GM03348 (cell line): ENCODE measurements at regions not wholly inside any gene's neighbourhood (a gene's known extent, or its start where the extent isn't known, plus 50 kb on each side); places are given as distances from the start of the nearest gene placed in this dataset.

Experiments used
- DNase-seq: peaks from one replicate; pipeline ENCODE4 v3.0.0; 2012; ENCODE audit warnings: low spot score

DNA sequence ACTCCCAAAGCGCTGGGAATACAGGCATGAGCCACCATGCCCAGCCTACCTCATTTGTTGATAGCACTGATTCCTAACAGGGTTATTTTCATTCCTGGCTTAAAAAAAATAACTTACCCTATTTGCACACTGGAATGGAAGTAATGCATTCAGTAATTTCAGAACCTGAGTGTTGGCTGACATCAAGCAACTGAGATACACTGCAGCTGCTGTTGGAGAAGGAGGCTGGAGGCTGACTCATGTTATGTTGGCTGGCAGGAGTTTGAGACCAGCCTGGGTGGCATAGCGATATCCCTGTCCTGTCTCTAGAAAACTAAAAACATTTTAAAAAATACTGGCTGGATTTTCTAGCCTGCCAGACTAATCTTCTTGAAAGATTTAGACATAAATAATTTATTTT is 385.1 kb upstream of the MEX3C start:
- no peak for DNase-seq

DNA sequence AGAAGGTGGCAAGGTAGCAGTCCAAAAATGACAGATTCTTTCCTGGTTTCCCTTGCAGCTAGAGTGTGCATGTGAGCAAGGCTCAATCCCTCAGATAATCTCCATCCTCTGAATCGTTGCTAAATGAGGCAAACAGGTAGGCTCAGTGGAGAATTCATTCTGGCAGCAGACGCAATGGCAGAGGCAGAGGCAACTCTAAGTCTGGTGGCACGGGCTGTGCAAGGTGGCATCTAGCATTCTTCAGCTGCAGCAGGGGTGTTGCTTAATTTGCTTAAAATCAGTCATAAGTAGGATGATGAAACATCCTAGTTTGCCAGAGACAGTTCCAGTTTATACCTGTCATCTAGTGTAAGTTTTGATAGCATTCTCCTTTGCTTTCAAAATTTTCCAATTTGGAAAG is 391.1 kb upstream of the MEX3C start:
- DNase-seq, result no peak

DNA sequence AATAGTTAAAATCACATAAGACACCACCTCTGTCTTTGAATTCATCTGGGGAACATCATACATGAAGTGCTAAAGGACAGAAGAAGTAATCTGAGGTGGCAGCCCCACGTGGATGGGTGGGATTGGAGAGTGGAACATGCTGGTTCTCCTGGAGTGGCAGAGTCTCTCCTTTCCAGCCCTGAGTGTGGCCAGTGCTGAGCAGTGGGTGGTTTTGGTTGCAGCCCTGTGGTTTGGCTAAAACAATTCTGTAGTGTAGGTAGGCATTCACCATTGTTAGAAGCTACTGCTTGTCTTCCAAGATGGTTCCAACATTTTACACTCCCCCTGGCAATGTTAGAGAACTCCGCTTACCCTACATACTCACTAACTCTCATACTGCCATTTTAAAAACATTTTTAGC is 396.4 kb upstream of the MEX3C start:
- no peak for DNase-seq

DNA sequence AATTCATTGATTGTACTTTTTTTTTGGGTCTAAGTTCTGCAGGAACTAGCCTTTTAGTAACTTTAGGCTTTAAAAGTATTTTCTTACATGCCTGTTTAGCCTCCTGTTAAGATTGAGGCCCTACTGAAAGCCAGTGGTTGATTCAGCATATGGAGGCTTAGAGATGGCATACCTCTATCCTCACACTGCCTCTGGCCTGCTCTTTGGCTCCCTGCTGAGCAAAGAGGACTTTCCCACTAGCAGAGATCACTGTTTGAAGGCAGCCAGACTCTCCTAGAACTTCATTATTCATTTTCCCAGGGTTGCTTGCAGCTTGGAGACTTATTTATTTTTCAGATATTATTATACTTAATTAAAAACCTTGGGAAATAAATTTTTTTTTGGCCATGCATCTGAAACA is 405.6 kb upstream of the MEX3C start:
- no peak for DNase-seq

DNA sequence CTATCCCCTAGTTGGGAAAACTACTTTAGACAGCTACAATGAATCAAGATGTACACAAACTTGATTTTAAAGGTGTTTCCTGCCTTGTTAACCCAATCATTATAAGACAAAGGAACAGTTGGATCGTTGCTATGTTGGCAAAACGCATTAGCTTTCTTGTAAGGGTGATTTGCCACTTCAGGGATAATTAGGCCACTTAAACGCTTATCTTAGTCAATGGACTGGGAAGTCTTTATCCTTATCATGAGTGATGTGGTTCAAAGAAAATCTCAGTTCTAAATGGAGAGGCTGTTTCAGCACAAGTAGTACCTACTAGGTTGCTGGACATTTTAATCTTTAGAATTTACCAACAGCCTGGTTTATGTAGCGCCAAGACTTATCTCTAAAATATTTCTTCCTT is 406.1 kb upstream of the MEX3C start:
- DNase-seq, result no peak

DNA sequence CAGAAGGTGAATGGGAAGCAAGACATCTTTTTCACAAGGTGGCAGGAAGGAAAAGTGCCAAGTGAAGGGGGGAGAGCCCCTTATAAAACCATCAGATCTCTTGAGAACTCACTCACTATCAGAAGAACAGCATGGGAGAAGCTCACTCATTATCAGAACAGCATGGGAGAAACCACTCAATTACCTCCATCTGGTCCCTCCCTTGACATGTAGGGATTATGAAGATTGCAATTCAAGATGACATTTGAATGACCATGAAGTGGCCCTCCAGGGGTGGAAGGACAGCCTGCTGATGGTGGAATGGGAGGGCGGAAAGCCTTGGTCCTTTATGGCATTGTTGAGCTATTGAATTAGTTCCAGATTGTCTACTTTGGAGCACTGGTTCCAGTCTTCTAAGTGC is 413.0 kb upstream of the MEX3C start:
- no peak for DNase-seq

DNA sequence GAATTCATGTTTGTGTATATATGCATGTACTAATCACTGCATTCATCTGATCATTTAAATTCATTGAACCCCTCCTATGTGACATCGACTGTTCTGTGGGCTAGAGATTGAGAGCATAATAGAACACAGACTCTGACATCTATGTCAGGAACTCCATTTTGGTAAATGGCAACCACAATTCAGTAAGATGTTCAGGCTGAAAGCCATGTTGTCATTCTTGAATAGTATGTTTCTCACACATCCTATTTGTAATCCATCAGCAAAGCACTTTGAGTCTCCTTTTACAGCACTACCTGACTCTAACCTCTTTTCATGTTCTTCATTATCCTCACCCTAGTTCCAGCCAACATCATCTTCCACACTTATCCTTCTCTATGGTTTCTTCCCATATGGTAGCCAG is 413.8 kb upstream of the MEX3C start:
- DNase-seq, result no peak

DNA sequence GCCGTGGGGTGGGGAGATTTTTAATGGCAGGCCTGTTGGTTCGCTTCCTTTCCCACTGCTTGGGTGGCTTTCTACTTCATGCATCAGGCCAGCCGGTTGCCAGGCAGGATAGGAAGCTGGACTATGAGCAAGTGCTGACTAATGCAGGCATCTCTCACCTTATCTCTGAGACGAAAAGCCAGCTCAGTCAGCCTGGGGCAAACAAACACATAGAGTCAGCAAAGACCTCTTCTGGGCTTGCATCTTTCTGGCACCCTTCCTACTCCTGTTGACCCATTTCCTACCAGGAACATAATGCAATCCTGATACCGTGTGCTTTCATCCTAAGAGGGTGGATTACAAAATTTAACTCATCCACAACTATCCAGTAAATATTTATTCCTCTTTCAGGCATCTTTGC is 416.6 kb upstream of the MEX3C start:
- DNase-seq, result no peak

DNA sequence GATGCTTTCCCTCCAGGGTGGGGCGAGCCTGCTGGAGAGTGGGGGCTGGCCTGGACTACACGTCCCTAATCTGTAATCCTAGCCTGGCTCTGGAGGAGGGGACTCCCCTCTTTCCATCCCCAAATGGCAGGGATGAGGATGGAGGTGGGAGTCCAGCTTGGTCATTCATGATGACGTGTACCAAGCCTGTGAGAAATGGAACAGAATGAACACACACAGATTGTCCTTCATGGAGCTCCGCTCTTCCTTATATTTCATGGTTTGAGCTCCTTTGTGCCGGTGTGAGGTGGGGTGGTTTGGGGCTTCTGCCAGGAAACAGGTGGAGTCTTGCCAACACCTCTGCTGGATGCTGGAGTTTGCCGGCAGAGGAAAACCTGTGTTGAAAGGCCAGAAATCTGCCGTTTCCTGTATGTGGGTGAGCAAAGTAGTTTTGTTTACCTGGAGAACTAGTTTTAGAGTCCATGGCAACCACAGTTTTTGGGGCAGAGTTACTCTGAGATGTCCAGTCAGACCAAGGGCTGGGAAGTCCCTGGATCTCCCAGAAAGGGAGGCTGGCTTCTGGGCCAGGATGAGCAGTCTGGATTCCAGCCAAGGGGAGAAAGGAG is 417.6 kb upstream of the MEX3C start:
- no peak for DNase-seq

DNA sequence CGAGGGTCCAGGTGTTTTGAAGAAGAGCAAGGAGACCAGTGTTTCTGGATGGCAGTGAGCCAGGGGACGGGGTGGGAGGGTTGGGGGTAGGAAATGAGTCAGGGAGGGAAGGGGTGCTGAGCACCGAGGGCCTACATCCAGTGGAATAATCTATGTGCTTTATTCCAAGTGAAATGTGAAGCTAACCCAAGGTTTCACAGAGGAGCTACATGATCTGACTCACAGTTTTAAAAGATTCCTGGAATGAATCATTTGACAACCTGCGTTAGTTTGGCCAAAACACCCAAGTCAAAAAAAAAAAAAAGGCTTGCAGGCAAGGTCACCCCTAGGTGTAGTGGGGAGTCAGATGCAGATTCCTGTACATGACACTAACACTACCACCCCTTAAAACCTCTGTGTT is 419.7 kb upstream of the MEX3C start:
- no peak for DNase-seq

DNA sequence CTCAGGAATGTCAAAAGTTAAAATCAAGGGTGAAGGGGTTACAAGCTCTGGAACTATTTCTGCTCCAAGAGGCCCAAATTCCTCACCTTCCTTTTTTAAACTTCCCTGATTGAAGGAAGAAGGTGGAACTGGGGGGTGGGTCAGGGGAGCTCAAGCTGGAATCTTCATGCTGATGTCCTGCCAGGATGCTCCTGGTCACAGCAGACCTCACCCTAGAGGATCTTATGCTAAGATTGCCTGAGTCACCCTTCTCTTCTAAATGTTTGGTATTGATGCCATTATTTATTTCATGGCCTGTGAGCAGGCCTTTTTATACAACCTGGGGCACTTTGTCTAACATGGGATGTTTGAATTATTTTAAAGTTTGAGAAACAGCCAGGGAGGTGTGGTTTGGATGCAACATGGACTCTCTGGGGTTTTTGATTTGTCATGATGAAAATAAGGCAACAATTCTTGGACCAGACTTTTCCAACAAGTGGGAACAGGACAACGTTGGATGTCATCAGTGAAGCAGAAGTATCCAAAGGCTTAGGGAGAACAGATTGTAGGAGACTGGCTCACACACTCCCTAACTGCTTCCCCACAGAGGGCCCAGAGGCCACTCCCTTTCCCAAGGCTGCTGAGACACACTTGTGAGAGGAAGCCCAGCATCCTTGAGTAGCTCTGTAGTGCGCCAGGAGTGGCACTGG is 420.2 kb upstream of the MEX3C start:
- DNase-seq, result no peak

DNA sequence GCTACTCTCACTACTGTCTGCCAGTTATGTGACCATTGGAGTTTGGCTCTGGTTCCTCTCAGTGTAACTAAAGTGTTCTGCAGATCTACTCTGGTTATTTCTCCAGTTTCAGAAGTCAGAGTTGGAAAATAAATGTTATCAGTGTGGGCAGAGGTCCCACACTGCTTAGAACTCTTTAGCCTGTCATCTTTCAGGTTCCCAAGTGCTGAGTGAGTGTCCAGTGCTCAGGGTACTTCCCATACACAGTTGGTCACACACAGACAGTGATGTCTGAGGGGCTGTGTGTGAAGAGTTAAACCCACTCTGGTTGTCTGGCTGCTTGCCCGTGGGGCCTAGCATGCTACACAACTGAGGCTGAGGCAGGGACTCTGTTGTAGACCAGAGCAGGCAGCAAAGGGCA is 421.8 kb upstream of the MEX3C start:
- DNase-seq, result no peak

DNA sequence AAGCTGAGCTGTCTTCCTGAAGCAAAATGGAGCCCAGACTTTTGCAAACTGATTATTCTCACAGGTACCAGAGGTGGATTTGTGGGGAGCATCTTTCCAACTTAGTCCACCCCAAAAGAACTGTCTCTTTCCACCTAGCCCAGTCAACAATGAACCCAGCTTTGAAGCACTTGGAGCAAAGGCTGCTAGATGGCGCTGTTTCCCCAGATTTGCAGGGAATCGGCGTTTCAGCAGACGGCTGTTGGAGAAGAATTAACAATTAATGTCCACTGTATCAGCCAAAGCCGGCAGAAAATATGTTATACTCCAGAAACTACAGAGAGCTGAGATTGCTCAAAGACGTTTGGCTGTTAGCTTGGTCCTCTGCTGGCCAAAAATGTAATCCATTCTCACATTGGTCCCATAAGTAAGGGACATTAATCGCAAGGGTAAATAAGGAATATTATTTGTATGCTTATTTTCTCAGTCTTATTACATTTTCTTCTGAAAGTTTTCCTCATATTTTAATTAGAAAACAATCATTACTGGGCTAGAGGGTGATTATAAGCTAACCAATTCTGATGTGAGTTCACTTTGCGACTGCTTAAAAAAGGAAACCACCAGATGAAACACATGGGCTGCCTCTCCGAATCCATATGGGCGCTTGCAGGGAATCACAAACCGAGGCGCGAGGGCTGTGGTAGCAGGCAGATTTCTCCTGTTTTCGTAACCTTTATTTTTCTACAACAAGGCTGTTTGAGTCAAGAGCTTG is 423.8 kb upstream of the MEX3C start:
- DNase-seq, result peak; percentile 71

DNA sequence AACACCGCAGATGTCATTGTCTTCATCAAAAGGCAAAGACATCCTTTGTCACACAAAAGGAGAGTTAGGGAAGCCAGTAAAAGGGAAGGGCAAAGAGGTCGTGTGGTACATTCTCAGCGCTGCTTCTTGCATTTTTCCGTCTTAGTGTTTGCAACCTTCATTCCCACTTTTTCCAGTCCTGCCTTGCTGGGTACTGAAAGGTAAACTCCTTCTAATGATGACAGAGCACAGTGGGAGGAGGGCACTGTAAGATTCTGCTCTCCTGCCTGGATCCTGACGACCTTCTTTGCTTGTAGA is 424.3 kb upstream of the MEX3C start:
- DNase-seq, result no peak

DNA sequence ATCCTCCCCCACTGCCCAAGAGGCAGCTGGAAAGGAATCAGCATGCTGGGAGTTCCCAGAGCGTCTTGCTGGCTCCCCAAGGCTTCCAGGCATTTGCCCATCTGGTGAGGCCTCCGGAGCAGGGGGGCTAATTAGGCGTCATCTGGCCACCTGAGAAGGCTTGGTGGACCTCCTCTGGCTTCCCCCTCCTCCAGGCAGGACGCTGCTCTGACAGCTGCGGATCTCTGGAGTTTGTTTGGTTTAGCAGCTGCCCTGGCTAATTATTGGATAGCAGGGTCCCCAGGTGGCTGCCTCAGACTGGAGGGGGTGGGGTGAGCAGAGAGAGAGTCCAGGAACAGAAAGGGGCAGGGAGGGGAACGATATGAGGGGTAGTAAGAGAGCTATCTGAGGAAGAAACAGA is 425.2 kb upstream of the MEX3C start:
- DNase-seq, result no peak

DNA sequence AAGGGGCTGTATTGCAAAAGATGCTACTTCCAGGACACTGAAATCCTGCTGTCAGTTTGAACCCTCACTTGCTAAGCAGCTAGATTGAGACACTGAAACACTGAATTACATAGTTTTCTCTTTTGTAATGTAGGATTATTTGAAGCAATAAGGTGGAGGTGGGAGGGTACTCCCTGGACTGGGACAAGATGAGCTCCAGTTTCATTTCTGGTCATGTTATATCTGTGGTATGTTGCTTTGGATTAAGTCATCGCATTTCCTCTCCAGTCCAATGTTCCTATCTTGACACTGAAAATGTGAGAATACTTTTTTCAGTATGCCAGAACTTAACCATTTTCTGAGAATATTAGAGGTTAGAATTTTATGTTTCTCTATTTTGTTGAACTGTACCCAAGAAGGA is 426.2 kb upstream of the MEX3C start:
- no peak for DNase-seq

DNA sequence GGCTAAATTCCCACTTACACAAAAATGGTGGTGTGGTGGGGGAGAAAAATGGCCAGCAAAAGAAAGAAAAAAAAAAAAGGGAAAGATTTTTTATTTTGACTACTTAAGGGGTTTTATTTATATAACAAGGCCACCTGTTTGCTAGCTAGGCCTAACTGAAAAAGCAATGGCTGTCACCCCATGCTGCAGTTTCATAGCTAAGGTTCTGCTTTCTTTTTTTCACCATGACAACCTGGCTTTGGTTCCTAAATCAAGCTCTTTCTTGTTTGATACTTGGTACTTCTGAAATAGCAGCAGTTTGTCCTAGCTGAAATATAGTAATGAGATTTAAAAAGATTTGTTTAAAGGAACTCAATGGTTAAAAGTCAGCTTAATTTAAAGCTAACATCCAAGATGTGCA is 433.2 kb upstream of the MEX3C start:
- no peak for DNase-seq

DNA sequence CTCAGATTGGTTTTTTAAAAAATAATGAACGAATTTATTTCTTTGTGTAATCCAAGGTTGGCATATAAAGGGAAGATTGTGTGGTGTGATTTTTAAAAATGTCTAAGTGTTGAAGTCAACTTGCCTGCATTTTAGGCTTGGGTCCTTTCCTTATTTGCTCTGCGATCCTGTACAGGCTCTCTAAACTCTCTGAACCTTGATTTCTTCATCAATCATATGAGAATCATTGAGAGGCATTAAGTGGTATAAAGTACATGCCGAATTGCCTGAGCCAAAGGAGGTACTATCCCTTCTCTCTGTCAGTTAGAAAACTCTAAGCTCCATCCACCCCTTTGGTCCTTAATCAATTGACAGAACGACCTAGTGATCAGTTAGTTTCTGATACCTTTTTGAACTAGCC is 440.4 kb upstream of the MEX3C start:
- DNase-seq, result no peak

DNA sequence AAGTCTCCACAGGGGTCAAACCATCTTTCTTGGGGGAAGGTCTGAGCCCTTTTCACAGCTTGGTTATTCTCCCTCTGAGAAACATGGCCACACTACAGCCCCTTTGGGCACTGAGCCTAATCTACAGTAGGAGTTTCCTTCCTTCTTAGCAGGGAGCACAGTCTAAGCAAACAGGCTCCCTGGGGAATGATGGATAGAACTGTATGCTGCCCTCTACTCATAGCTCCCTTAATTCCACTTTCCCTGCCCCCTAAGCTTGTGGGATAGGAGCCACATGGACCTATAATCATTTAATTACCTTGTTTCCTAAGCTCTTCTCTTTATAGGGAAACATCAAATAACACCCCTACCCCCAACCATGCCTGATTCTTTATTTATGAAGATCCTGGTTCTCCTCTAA is 442.1 kb upstream of the MEX3C start:
- DNase-seq, result no peak

DNA sequence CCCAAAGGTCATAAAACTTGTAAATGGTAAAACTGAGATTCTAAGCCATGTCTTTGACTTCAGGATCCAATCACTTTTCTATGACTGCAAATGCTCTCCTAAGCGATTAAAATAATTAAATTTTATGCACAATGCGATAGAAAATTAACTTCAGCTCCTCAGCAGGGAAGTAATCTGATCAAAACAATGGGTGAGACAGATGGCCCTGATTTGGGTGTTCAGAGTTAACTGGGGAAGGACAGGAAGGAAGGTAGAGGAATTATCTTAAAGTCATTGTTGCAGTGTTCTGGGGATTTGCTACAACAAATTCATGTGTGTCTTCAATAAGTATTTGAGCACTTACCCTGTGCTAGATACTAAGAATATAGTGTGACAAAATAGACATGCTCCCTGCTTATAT is 446.0 kb upstream of the MEX3C start:
- no peak for DNase-seq

DNA sequence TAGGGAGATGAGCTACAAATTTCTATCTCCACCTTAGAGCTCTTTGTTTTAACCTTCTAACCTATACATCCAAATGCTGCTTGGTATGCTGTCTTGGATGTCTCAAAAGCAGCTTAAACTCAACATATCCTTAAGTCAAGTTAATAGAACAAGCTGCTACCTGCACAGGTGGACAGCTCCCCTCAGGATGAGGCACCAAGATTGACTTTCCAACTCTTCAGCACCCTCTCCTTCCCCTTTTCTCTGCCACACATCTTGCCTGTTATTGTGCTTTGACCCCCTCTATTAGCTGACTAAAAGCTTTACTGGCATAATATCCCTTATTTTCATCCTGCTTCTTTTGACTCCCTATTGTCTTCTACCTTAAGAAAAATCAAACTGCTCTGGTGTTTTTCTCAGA is 448.1 kb upstream of the MEX3C start:
- DNase-seq, result no peak

DNA sequence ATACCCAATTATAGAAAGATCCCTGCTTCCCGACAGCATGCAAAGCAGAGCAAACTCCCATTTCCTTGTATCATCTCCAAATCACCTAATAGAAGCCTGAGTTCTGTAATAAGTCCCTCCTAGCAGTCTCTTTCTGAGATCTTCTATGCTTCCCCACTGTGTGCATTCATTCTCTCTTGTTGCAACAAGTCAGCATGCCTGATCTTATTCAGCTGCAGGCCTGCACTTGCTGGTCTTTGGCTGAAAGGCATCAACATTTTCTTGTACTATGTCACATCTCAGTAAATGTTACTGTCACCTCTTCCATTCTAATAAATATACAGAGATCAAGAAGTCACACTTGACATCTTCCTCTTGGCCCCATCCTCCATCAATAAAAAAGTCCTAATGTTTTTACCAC is 449.9 kb upstream of the MEX3C start:
- DNase-seq, result no peak

DNA sequence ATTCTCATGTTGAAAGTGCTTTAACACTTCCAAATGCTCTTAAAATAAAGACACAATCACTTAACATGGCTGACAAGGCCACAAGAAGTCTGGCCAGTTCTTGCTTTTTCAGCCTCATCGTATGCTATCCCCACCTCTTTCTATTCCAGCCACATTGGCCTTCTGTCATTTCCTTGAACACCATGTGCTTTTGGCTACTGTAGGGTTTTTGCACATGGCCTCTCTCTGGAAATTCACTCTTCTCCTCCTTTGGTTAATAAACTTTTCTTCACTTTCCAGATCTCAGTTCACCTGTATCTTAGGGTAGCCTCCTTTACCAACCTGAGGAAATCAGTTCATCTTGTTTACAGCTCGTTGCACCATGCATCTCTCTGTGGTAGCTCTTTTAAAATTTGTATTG is 450.5 kb upstream of the MEX3C start:
- no peak for DNase-seq

DNA sequence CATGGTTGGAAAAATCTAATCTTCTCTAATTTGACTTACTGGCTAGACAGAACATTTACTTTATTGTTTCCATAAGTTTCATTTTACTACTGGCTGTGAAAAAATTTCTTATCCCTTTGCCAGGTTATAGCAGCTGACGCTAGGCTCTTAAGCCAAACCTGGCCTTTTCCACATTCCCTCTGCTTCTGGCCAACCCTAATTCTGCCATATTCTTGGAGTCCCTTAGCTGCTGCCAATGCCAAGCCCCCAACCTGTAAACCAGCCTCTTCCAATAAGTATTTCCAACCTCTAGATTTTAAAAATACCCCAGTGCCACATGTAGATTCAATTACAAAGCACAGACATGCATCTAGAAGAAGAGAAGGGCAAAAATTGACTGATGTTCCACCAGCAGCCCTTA is 452.3 kb upstream of the MEX3C start:
- no peak for DNase-seq
